ENCODE measurements at regions not wholly inside any gene's neighbourhood (a gene's known extent, or its start where the extent isn't known, plus 50 kb on each side); places are given as distances from the start of the nearest gene placed in this dataset.
"Not testable (repeated sequence)": the region's sequence is repeated elsewhere in the genome, so short reads cannot be mapped to it uniquely, and the experiment has no call there.

DNA sequence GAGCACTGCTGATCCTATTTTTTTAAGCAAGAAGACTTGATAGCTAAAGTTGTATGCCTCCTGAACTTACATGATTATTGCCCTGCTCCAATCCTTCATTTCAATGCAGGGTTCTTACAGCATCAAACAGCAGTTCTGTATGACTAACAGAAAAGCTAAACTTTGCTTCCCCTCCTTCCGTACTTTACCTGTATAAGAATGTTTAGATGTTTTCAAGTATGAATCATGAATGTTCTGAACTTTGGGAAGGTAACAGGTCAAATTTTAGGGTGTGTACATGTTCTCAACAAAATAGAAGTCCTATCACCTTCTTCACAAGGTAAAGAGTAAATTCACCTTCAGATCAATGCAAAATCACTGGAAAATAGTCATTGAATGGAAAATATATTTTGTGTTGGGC, 972.6 kb upstream of the SEMA6A start:
- peaks cover 6 to 13% of the 10 kb centered on the region in 2 donors for H3K9me3 Mint-ChIP-seq
- no peaks in the 10 kb centered on the region for H3K27me3 Mint-ChIP-seq
- H3K4me3 Mint-ChIP-seq, result no peak overlapping the region
- ATAC-seq (no peak), DNase-seq (no peak)
- no peaks in the 10 kb centered on the region for H3K4me1 Mint-ChIP-seq
- H3K27ac Mint-ChIP-seq, result no peak overlapping the region

GRCh38 chr5:117539692-117540091, 965.1 kb upstream of the SEMA6A start:
- no peak for DNase-seq
- H3K4me3 Mint-ChIP-seq, result no peak overlapping the region
- H3K27me3 Mint-ChIP-seq, result no peaks in the 10 kb centered on the region
- ATAC-seq, result no peak
- no peak overlapping the region for H3K27ac Mint-ChIP-seq
- no peaks in the 10 kb centered on the region for H3K4me1 Mint-ChIP-seq
- peaks cover 0 to 9% of the 10 kb centered on the region in 2 donors for H3K9me3 Mint-ChIP-seq

DNA sequence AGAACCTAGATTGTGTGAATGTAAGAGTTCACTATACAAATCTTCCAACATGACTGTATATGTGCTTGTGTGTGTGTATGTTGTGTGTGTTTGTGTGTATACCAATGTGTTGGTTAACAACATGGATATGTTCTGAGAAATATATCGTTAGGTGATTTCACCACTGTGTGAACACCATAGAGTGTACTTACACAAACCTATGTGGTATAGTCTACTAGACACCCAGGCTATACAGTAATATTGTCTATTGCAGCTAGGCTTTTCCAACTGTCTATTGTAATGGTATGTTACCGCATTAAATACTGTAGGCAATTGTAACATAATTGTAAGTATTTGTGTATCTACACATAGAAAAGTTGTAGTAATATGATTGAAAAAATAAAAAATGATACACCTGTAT, 959.2 kb upstream of the SEMA6A start:
- Mint-ChIP-seq H3K4me3 (no peak overlapping the region), H3K27ac (no peak overlapping the region), H3K27me3 (no peaks in the 10 kb centered on the region), H3K4me1 (no peaks in the 10 kb centered on the region), H3K9me3 (no peaks in the 10 kb centered on the region)
- ATAC-seq (no peak), DNase-seq (no peak)

DNA sequence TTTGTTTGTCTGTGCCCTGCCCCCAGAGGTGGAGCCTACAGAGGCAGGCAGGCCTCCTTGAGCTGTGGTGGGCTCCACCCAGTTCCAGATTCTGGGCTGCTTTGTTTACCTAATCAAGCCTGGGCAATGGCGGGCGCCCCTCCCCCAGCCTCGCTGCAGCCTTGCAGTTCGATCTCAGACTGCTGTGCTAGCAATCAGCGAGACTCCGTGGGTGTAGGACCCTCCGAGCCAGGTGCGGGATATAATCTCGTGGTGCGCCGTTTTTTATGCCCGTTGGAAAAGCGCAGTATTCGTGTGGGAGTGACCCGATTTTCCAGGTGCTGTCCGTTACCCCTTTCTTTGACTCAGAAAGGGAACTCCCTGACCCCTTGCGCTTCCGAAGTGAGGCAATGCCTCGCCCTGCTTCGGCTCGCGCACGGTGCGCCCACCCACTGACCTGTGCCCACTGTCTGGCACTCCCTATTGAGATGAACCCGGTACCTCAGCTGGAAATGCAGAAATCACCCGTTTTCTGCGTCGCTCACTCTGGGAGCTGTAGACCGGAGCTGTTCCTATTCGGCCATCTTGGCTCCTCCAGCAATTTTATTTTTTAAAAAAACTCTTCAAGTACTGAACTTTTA, 958.5 kb upstream of the SEMA6A start:
- H3K9me3 Mint-ChIP-seq, H3K27ac Mint-ChIP-seq, H3K4me1 Mint-ChIP-seq, DNase-seq, H3K4me3 Mint-ChIP-seq, ATAC-seq, H3K27me3 Mint-ChIP-seq: not testable (repeated sequence)

GRCh38 chr5:117519957-117520500, 945.4 kb upstream of the SEMA6A start:
- no peak for DNase-seq
- ATAC-seq, result no peak
- H3K27ac Mint-ChIP-seq, result no peak overlapping the region
- no peaks in the 10 kb centered on the region for H3K4me1 Mint-ChIP-seq
- H3K4me3 Mint-ChIP-seq, result no peak overlapping the region
- H3K9me3 Mint-ChIP-seq, result peaks cover 7 to 16% of the 10 kb centered on the region in 2 donors
- no peaks in the 10 kb centered on the region for H3K27me3 Mint-ChIP-seq

DNA sequence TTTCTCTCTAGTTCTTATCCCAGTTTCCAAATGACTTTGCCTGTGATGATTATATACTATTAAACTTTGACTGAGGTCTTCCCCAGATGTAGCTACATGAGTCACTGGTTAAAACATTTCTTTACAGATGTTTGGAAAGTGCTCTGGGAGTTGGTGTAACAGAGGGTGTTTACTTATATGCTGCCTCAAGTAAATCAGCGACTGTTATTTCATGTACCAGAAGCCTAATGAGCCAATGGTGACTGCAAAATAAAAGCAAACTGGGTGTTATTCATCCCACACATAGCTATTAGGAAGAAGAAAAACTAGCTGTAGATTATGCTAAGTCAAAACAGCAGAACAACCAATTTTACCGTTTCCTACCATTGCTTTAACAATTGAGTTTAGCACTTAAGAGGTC, 929.7 kb upstream of the SEMA6A start:
- ATAC-seq (no peak), DNase-seq (no peak)
- Mint-ChIP-seq H3K27me3 (no peaks in the 10 kb centered on the region), H3K9me3 (peaks cover 0 to 4% of the 10 kb centered on the region in 2 donors), H3K4me1 (no peaks in the 10 kb centered on the region), H3K4me3 (no peak overlapping the region), H3K27ac (no peak overlapping the region)

- Mint-ChIP-seq H3K4me1 (no peaks in the 10 kb centered on the region), H3K27me3 (no peaks in the 10 kb centered on the region), H3K4me3 (no peak overlapping the region), H3K9me3 (peaks cover 0 to 6% of the 10 kb centered on the region in 2 donors), H3K27ac (no peak overlapping the region)
- DNase-seq (no peak), ATAC-seq (no peak)
Measured at GRCh38 chr5:117497601-117498000, 923.0 kb upstream of the SEMA6A start.

GRCh38 chr5:117496801-117497200, 922.2 kb upstream of the SEMA6A start:
- H3K4me3 Mint-ChIP-seq, result no peak overlapping the region
- H3K4me1 Mint-ChIP-seq, result no peaks in the 10 kb centered on the region
- H3K27ac Mint-ChIP-seq, result no peak overlapping the region
- peaks cover 0 to 6% of the 10 kb centered on the region in 2 donors for H3K9me3 Mint-ChIP-seq
- H3K27me3 Mint-ChIP-seq, result no peaks in the 10 kb centered on the region
- no peak for ATAC-seq
- DNase-seq, result no peak

DNA sequence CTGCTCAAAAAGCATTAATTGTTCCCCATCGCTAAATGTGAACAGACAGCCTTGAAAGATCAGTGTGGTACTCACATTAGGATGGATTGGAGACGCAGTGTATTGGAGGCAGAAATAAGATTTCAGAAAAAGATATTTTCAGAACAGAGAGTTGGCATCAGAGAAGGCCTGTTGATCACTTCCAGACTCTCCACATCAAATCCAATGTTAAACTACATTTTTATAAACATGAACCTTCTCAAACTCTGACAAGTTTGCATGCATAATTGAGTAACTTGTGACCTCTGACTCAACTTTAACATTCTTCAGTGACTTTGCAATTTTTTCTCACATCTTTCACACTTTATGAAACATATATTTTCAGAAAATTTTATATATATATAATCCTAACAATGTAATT, 919.6 kb upstream of the SEMA6A start:
- Mint-ChIP-seq H3K27ac (no peak overlapping the region), H3K27me3 (no peaks in the 10 kb centered on the region), H3K9me3 (peaks cover 0 to under 1% of the 10 kb centered on the region in 2 donors), H3K4me1 (no peaks in the 10 kb centered on the region), H3K4me3 (no peak overlapping the region)
- no peak for ATAC-seq
- DNase-seq, result no peak

DNA sequence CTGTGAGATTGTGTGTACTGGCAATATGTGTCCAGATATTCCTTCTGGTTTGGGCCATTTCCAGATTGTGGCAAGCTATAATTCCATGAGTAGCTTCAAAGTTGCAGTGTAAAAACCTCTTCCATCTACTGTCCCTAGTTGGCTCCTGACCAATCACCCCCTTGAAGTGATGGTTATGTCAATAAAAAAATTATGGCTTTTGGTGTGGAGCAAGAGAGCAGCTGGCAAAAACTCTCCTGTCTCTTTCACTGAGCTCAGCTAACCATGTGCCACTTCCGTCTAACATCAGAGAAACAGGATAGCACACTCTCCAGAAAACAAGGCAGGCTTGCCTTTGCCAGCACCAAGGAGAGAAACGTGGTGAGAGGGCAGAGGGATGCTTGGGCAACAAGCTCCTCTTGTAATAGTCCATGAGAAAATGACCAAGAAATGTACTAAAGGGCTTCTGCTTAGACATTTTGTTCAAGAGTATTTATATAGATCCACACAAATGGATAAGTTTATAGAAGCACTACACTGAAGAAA, 914.4 kb upstream of the SEMA6A start:
- DNase-seq (no peak), ATAC-seq (no peak)
- no peak overlapping the region for H3K4me3 Mint-ChIP-seq
- no peaks in the 10 kb centered on the region for H3K4me1 Mint-ChIP-seq
- no peak overlapping the region for H3K27ac Mint-ChIP-seq
- no peaks in the 10 kb centered on the region for H3K27me3 Mint-ChIP-seq
- H3K9me3 Mint-ChIP-seq, result peaks cover 0 to 9% of the 10 kb centered on the region in 2 donors

DNA sequence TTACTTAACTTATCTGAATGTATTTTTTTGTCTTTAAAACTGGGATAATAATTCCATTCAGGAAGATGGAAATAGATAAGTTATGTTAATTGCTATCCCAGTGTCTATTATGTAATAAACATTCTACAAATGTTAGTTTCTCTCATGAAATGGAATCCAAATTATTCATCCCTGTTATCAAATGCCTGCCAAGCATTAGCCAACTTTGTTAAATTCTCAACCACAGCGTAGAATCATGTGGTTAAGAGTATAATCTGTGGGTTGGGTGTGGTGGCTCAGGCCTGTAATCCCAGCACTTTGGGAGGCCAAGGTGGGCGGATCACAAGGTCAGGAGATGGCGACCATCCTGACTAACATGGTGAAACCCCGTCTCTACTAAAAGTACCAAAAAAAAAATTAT, 912.9 kb upstream of the SEMA6A start:
- H3K4me1 Mint-ChIP-seq, result no peaks in the 10 kb centered on the region
- no peak overlapping the region for H3K4me3 Mint-ChIP-seq
- no peak overlapping the region for H3K27ac Mint-ChIP-seq
- no peak for DNase-seq
- H3K27me3 Mint-ChIP-seq, result no peaks in the 10 kb centered on the region
- peaks cover 9 to 10% of the 10 kb centered on the region in 2 donors for H3K9me3 Mint-ChIP-seq
- ATAC-seq, result no peak

DNA sequence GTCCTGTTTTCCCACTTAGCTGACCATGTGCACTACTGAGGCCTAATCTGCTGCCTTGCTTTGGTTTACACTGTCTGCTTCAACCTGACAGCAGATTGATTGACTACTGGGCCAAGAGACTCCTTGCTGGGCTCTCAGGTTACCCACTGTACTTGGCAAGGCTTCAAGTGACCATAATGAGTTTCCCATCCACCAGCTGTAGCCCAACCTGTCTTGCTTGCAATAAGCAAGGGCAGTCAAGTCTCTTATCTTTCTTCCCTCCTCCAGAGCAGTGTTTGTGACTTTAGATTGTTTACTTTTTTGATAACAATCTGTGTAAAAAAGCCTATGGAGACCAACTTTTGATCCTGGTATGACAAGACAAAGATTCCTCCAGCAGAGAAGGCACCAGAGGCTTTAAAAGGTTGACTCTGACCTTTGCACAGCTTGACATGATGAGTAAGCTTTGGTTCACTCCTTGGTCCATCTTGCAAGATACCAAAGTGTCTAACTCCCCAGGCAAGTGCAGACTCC, 912.3 kb upstream of the SEMA6A start:
- Mint-ChIP-seq H3K4me3 (no peak overlapping the region), H3K27me3 (no peaks in the 10 kb centered on the region), H3K9me3 (peaks cover 9 to 12% of the 10 kb centered on the region in 2 donors), H3K27ac (no peak overlapping the region), H3K4me1 (no peaks in the 10 kb centered on the region)
- ATAC-seq (no peak), DNase-seq (no peak)

GRCh38 chr5:117486261-117486660, 911.6 kb upstream of the SEMA6A start:
- ATAC-seq, result no peak
- no peak overlapping the region for H3K27ac Mint-ChIP-seq
- H3K27me3 Mint-ChIP-seq, result no peaks in the 10 kb centered on the region
- H3K4me1 Mint-ChIP-seq, result no peaks in the 10 kb centered on the region
- no peak overlapping the region for H3K4me3 Mint-ChIP-seq
- H3K9me3 Mint-ChIP-seq, result peaks cover 9 to 12% of the 10 kb centered on the region in 2 donors
- DNase-seq, result no peak

- no peaks in the 10 kb centered on the region for H3K9me3 Mint-ChIP-seq
- ATAC-seq, result no peak
- H3K27me3 Mint-ChIP-seq, result no peaks in the 10 kb centered on the region
- no peak for DNase-seq
- no peaks in the 10 kb centered on the region for H3K4me1 Mint-ChIP-seq
- no peak overlapping the region for H3K27ac Mint-ChIP-seq
- no peak overlapping the region for H3K4me3 Mint-ChIP-seq
Measured at GRCh38 chr5:117475919-117476318, 901.3 kb upstream of the SEMA6A start.

DNA sequence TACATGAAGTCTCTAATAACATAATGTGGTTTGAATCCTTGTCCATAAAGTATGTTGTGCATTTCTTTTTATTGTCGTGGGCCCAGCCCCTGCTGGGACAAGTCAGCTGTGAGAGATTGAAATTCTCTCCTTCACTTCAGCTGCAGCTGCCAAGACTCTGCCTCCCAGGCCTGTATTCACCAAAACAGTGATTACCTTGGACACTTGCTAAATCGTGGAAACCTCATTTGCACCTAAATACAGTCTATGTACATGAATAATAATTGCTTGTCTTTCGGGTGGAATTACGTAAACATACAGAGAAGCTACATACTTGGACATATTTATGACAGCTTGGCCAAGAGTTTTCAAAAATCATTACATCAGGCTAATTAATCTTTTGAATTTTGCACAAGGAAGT, 898.5 kb upstream of the SEMA6A start:
- DNase-seq (no peak), ATAC-seq (no peak)
- Mint-ChIP-seq H3K9me3 (no peaks in the 10 kb centered on the region), H3K27ac (no peak overlapping the region), H3K27me3 (no peaks in the 10 kb centered on the region), H3K4me3 (no peak overlapping the region), H3K4me1 (no peaks in the 10 kb centered on the region)

GRCh38 chr5:117463881-117464570, 889.4 kb upstream of the SEMA6A start:
- DNase-seq, result no peak
- Mint-ChIP-seq H3K27ac (no peak overlapping the region), H3K9me3 (no peaks in the 10 kb centered on the region), H3K4me1 (no peaks in the 10 kb centered on the region), H3K4me3 (no peak overlapping the region), H3K27me3 (no peaks in the 10 kb centered on the region)
- ATAC-seq, result no peak

All from stimulated activated naive CD8-positive, alpha-beta T cell treated with anti-CD3 and anti-CD28 coated beads, Interleukin-15, amount 100 ng/mL, for 72 hours (primary cell).